ENCODE measurements at regions not wholly inside any gene's neighbourhood (a gene's known extent, or its start where the extent isn't known, plus 50 kb on each side); places are given as distances from the start of the nearest gene placed in this dataset.

DNA sequence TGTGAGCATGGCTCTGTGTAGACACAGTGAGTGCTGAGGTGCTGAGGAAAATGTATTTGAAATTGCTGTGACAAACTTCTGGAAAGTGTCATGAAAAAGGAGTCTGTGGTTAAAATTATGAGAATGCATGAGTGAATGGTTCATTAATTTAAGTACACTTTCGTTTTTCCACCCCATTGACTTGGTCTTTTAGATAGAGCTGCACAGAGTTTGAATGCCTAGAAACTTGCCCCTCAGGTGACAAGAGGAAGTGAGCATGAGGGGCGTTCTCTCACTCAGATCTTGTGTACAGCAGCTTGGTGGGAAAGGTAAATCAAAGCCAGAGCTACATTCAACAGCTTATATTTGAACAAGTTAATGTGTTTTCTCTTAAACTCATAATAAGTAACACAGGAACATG is 296.8 kb downstream of the WDR72 start:
- DNase-seq (ENCODE audit: low read depth), result no peak

DNA sequence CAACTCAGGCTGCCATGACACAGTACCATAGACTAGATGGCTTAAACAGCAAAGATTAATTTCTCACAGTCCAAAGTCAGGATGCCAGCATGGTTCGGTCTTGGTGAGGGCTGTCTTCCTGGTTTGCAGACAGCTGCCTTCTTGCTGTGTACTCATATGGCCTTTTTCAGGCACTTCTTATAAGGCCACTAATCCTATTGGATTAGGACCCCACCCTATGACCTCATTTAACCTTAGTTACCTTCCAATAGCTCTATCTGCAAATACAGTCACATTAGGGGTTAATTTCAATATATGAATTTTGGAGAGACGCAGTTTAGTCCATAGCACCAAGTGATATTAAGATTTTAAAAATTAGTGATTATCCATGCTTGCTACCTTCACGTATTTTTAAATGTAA is 297.8 kb downstream of the WDR72 start:
- DNase-seq (ENCODE audit: low read depth), result no peak

DNA sequence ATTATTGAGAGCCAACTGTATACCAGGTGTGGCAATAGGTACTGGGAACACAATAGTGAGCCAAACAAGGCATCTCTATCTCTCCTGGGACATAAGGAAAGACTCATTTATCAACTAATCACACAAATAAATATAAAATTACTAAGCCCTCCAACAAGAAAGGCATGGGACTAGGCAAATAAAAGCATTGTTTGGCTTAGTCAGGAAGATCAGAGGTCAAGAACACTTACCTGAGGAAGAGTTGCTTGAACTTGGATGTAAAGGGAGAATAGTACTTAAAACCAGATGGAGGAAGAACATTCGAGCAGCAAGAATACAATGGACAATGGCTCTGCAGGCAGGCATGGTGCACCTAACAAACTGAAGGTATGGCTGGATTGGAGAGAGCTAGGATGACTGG is 300.7 kb downstream of the WDR72 start:
- DNase-seq (ENCODE audit: low read depth), result no peak

DNA sequence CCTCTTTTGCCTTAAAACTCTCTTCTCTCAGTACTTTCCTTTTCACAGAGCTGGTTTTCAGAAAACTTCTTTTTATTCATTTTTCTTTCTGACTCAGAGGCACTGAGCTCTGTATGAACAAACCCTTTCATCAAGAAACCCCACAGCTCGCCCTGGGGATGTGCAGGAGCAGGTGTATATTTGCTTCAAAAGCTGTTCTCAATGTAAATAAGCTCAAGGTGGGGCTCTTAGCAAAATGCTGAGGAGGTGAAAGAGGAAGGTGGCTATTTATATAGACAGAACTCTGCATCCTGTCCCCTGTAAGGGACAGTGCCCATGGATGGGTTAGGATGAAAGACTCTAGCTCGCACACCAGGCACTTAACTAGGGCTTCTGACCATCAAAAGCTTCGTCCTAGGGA is 302.0 kb downstream of the WDR72 start:
- DNase-seq (ENCODE audit: low read depth), result no peak

DNA sequence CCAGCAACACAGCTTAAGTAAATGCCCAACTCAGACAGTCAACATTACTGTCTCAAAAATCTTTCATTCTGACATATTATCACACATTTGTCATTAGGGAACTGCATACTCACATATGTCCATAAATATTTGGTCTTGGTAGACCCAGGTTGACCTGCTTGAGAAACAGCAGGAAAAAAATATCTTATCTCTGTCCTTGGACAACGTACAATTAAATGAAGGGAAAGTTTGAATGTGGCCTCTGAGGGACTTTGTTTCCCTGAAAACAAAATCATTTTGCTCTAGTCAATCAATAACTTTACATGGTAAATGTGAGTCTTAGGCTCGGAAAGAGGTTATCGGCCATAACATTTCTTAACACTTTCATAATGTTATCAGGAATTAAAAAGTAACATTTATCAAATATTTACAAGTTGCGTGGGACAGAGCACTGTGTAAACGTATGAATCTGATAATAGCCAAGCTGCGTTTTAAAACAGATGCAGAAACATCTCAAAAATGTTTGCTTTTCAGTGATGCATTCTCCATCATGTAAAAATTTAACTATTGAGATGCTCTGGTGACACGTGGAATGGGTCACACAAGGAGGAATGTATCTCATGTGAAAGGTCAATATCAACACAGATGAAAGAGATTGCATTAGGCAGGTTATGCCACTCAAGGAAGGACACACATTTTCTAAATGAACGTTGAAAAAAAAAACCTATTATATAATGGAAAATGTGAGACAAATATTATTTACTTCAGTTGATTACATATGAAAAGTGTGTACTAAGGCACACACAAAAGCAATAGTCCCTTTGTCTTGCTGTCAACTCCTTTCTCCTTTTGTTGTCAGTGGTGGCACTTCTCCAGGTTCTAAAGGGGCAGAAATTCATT is 304.4 kb downstream of the WDR72 start:
- DNase-seq (ENCODE audit: low read depth), result no peak

DNA sequence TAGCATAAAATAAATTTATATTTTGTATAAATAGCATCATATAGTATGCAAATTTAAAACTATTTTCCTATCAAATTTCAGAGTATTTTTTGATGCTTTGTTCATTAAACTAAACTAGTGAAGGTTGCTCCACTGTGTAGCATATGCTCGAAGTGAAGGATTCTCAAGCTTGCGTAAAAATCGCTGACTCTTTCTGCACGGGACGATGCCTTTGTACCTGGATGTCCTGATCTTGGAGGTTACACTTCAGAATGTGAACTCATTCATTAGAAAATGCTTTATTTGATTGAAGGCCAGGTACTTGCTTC is 305.0 kb downstream of the WDR72 start:
- DNase-seq (ENCODE audit: low read depth), result no peak

DNA sequence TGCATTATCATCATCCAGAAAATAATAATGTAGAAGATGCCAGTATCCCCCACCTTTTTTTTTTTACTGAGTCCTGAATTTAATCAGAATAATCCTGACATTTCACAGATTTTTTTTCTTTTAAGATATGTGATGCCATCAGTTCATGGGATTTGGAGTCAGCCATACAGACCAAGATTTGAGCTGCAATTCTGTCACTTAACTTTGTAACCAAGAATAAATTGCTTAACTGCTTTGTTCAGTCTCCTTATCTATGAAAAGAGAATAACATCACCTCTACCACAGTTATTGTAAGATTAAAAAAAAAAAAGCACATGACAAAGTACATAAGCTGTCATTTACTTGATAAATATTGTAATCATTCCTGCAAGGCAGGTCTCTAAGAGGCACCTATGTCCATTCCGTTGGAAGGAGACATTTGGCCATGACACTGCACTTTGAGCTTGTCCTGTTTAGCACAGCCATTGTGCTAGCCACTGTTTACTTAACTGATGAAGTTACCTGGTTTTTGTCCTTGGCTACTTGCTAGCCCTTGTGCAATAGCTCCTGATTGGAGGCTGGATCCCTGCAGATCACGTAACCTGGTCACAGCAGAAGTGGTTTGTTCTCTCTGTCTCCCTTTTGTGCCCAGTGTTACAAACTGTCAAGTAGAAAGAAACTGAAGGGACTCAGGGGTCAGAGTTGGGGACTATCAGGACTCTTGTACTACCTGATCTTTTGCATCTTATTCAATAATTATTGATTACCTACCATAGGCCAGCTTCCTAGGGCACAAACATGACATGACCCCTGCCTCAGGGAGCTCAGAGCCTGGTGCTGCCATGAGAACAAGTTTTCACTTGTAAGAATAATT is 306.0 kb downstream of the WDR72 start:
- no peak for DNase-seq (ENCODE audit: low read depth)

DNA sequence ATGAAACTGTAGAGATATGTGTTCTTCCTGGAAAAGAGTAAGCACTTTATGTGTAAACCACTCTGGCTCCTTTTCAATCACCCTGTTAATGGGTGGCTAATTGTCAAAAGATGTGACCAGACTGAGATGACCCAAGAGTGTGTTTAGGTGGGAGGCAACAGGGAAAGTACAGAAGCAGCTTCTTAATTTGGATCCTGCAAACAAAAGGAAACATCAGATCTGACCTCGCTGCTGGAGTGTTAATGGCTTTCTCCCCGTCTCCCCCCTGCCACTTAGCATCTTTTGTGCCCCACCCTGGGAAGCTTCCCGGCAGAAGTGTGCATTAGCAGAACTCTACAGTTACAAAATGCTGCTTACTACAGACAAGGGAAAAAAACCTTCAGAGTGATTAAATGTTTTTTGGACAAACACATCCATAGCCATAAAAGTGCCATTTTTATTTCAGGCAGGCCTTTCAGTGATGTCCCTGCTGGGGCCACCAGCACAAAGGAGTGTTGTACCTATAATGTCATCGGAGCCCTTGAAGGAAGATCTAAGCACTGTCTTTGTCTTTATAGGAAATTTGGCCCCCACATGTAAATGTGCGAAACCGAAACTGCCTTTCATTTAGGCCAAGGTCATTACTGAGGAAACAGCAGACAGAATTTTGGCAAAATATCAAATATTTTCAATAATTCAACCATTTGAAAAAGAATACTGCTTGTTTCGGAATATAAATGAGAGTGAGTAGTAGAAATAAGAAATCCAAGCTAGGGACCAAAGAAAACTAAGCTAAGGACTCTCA is 311.0 kb downstream of the WDR72 start:
- DNase-seq (ENCODE audit: low read depth), result no peak

DNA sequence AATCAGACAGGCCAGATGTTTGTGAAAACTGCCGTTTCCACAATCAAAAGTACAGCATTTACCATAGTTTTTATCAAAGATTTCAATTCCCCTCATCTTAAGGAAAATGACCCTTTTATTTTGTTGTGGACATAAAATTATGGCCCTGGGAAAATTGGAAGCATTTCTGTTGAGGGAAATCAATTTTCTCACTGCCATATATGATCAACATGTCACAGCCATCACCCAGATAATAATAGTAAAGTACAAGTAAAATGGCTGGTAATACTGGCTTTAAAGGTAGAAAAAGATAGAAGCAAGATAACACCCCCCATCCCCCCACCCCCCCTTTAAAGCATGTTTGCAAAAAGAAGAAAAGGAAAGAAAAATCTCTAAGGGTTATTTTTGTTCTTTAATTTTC is 311.7 kb downstream of the WDR72 start:
- DNase-seq (ENCODE audit: low read depth), result no peak

DNA sequence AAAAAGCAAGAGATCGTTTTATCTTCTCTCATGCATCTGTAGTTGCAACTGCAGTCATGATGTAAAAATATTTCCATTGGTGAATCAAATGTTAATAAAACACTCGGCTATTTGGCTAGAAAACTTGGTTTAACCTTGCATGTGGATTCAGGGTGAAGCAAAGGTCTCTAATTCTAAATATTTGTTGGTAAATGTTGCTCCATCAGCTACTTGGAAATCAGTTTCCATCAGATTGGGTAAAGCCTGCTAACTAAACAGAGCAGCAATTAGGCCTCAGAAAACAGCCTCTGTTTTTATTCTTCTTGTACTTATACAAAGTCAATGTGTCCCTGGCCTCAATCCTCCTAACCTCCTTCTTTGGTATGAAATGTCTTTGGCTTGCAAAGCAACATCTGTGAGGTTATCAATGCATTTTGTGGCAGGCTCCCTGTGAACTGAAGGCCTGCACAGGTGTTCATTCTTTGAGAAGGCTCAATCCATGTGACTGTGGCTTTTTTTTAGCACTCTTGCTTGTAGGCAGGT is 312.3 kb downstream of the WDR72 start:
- DNase-seq (ENCODE audit: low read depth), result no peak

DNA sequence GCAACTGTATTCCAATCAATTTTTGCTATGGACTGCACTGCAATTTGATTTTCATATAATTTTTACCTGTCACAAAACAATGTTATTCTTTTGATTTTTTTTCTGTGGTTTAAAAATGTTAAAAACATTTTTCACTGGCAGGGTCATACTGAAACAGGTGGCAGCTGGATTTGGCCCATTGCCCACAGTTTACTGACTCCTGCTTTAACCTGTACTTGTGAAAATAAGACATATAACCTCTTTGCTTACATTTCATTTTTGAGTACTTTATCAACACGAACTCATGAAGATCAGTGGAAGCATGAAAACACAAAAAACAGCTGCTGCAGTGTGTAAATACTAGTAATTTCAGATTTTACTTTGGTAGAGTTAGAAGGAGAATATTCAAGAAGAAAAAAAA is 313.1 kb downstream of the WDR72 start:
- no peak for DNase-seq (ENCODE audit: low read depth)

DNA sequence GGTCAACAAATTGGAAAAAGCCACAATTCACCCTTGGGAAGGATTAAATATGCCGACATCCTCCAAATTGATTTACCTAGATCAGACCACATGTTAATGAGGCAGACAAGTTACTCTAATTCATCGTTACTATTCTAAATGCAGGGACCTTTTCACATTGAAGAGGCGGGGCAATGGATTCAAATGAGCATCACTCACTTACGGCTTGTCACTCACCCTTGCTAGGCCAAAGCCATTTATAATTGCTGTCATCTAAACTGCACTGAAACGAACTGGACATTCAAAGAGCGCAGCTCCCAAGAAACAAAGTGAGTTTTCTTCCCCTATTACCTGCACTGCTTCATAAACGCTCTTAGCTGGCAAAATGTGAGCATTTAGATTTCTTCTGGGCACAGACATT is 313.9 kb downstream of the WDR72 start:
- DNase-seq (ENCODE audit: low read depth), result no peak

DNA sequence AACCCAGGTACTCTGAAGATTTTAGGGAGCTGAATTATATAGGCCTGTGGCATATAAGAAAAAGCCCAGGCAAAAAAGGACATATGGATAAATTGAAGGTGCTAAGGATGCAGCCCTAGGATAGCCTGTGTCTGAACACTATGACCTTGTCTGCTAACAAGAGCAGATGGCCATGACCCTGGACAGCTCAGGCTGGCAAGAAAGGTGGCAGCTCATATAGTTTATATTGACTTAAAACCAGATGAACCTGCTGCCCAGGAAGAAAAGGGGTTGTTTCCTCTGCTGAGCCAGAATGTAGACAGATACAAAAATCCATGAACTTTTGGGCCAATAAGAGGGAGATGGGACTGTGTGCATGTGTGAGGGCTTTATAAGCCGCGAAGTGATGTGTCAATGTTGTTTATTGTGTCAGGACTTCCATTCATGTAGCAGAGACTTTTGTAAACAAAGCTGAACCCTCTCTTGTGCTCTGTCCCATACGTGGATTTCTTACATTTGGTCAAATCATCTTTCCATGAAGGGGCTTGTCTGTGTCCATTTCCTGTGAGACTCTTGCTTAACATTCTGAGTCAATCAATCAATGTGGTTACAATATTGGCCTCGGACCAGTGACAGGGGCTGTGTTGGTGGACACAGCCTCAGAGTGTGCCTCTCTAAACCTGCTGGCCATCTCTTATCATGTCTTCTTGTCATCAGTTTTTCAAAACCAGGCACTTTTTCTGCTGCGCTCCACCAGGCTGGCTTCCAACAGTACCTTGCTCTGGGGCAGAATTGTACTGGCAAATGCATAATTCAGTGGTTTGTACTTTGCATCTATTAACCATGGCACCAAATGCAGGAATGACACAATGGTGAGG is 321.2 kb downstream of the WDR72 start:
- DNase-seq (ENCODE audit: low read depth), result no peak

DNA sequence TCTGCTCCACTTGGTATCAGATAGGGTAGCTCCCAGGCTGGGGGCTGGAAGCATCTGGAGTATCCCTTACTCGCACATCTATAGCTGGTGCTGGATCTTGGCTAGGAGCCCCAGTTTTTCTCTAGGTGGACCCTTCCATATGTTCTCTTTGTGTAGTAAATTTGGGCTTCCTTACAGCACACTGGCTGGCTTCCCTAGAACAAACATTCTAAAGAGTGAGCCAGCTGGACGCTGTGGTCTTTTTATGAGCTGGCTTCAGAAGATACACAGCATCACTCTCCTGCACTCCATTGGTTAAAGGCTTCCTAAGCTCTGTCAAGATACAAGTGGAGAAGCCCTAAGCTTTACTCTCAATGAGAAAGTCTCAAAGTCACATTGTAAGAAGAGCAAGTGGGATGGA is 322.1 kb downstream of the WDR72 start:
- no peak for DNase-seq (ENCODE audit: low read depth)

DNA sequence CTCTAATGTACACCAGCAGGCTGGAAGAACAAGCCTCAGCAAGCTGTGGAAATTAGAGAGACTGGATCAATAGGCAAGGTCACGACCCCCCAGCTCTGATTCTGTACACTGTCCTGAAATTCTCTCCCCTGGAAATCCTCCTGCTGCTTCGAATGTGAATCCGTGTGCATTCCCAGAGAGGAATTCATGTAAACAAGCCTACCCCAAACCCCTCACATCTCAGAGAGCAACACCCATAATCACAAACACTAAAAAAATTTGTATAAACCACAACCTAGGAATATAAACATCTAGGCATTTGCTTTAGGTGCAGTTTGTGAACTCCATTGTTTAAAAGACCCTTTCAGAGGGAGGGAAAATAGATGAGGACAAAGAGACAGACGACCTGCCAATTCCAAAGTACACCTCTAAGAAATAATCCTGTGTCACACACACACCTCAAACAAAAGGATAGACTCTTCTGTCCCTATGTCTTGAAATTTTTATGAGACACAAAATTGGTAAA is 325.2 kb downstream of the WDR72 start:
- no peak for DNase-seq (ENCODE audit: low read depth)

DNA sequence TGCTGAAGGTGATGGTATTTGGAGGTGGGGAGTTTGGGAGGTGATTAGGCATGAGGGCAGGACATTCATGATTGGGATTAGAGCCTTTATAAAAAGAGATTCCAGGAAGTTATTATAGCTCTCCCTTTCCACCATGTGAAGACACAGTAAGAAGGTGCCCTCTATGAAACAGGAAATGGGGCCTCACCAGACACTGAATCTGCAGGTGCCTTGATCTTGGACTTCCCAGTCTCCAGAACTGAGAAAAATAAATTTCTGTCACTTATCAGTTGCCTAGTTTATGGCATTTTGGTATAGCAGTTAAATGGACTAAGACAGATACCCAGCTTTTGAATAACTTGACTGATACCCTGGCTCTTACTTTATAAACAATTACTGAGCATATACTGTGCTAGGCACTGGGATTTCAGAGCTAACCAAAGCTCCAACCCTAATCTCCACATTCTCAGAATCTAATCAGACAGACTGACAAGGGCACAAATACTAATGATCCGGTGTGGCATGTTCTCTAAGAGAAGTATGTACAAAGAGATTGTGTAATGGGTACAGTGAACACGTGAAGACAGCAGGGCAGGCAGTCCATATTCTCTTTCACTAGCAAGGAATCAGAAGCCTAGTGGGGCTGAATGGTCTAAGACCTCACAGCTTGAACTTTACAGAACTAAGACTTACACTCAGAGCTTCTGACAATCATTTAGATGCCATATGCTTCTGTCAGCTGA is 343.1 kb downstream of the WDR72 start:
- no peak for DNase-seq (ENCODE audit: low read depth)

DNA sequence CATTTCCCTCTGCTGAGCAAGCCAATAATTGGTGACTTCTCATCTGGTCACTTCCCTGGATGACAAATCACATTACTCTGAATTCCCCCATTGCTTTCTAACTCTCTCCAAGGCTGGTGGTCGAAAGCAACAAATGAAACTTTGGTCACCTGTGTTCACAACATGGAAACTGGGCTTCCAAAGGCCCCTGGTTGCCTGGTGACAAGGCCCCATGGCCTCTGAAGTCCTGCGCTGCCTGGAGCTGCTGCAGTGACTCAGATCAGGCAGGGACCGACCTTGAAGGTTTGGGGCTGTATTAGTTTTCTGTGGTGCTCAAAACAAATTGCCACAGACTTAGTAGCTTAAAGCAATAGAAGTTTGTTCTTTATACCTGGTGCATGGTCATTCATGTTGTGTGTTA is 345.3 kb downstream of the WDR72 start:
- DNase-seq (ENCODE audit: low read depth), result no peak

DNA sequence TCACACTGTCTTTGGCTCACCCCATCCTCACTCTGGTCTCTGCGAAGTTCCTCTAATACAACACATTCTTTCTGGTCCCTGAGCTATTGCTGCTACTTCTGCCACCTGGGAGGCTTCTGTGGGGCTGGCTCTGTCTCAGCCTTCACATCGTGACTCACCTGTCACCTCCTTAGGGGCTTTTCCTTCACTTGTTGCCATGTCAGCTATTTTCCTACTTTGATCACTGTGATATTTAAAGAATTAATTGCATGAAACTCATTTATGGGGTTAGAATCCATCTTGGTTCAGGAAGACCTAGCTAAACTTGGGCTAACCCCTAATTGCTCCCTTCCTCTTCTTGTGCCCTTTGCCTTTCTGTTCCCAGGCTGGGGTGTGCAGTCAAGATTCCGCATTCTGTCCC is 346.9 kb downstream of the WDR72 start:
- DNase-seq (ENCODE audit: low read depth), result no peak

DNA sequence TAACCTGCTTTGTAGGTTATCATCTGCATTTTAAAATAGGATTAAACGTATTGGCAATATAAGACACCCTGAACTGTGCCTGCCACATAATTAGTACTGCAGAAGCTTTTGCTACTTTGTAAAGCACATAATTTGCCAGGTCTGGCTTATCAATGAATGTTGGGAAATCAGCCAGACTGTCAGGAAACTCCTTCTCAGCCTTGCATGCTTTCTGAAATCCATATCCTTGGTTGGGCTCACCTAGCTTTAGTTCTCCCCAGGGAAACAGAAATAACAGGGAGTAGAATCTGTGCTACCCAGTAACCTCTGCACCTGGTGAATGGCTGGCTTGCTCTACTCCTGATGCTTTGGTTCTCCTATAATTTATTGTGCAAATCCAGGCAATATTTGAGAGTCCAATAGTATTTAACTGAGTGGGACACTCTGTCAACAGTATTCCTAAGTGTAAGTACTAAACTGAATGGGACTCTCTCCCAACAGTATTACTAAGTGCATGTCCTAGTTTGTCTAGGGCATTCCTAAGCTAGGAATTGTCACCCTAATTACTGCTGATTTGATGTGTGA is 354.5 kb downstream of the WDR72 start:
- DNase-seq (ENCODE audit: low read depth), result no peak

DNA sequence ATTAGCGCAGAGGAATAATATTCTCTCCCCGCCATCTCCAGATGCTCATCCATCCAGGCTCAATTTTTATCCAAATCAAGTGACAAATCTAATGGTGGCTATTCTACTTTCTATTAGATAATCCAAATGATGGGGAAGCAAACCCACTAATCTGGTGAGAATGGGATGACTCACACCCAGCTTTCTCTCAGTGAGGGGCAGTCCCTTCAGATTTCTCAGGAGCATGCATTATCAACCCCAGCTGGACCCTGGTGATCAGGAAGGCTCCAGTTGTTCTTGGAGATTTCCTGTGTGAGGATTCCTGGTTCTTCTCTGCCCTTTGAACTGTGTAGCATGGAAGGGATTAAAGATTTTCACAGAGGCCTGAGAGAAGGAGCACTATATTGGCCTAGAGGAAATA is 358.0 kb downstream of the WDR72 start:
- no peak for DNase-seq (ENCODE audit: low read depth)
